D721Med (cell line): ENCODE measurements at regions not wholly inside any gene's neighbourhood (a gene's known extent, or its start where the extent isn't known, plus 50 kb on each side); places are given as distances from the start of the nearest gene placed in this dataset.
"Not testable (repeated sequence)": the region's sequence is repeated elsewhere in the genome, so short reads cannot be mapped to it uniquely, and the experiment has no call there.

Source experiments
- DNase-seq: peaks from one replicate; pipeline ENCODE4 v3.0.0; 2011; ENCODE audit warnings: low spot score; ENCODE audit not compliant: insufficient read length
- FAIRE-seq: peaks from 2 replicates; lab custom pipeline; 2011; peaks lifted over from hg19 to GRCh38; lab: Jason Lieb, UNC
- TF ChIP-seq, protein P1 (sequence below): IDR thresholded peaks from 2 replicates; pipeline ENCODE4 v1.5.1; 2012; ENCODE audit warnings: mild to moderate bottlenecking, control low read depth; ENCODE audit not compliant: insufficient read depth; ENCODE audit errors: missing control alignments

DNA sequence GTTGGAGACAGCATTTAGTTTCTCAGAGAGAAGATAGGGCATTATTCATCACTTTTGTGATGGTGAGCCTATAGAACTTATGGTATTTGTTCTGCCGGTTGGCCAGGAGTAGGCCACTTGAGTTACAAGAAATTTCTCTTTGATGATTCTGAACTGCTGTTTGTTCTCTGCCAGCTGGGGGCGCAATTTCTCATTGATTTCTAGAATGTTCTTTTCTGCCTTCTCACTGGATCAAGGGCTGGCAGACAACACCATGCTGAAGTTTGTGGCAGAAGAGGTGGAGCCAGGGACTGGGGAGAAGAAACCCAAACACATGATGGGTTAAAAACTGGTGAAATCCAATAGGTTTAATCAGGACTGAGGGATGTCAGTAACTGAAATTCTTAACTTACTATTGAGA is 360.6 kb downstream of the FAM72C start:
- DNase-seq (no peak), FAIRE-seq (no peak)
- TF ChIP-seq, protein P1, sequence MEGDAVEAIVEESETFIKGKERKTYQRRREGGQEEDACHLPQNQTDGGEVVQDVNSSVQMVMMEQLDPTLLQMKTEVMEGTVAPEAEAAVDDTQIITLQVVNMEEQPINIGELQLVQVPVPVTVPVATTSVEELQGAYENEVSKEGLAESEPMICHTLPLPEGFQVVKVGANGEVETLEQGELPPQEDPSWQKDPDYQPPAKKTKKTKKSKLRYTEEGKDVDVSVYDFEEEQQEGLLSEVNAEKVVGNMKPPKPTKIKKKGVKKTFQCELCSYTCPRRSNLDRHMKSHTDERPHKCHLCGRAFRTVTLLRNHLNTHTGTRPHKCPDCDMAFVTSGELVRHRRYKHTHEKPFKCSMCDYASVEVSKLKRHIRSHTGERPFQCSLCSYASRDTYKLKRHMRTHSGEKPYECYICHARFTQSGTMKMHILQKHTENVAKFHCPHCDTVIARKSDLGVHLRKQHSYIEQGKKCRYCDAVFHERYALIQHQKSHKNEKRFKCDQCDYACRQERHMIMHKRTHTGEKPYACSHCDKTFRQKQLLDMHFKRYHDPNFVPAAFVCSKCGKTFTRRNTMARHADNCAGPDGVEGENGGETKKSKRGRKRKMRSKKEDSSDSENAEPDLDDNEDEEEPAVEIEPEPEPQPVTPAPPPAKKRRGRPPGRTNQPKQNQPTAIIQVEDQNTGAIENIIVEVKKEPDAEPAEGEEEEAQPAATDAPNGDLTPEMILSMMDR, result no peak

DNA sequence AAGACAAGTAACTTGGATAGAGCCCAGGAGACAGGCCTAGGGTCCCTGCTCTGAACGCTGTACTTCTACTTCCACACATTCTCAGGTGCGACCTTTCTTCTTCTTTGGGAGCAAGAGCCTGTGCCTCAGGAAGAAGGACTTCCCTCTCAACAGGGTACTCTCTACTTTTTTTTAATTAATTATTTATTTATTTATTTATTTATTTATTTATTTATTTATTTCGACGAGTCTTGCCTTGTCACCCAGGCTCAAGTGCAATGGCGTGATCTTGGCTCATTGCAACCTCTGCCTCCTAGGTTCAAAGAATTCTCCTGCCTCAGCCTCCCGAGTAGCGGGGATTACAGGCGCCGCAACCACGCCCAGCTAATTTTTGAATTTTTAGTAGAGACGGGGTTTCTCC is 361.6 kb downstream of the FAM72C start:
- TF ChIP-seq, protein P1, result no peak
- DNase-seq (no peak), FAIRE-seq (no peak)

DNA sequence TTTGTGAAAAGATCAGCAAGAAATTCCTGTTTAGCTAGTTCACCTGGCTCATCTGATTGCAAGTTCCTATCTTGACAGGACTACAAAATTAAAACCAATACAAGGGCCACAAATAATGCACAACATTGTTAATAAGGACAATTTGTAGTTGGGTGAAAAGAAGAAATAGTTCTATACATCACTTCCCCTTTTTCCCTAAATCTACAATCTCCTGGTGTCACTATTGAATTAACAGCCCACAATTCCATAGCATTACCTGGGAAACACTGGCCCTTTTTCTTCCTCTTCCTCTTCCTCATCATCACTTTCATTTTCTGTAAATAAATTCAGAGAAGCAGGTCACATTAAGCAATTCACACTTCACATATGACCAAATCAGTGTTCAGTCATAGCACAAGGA is 366.9 kb downstream of the FAM72C start:
- DNase-seq (no peak), FAIRE-seq (no peak)
- TF ChIP-seq, protein P1, result no peak

DNA sequence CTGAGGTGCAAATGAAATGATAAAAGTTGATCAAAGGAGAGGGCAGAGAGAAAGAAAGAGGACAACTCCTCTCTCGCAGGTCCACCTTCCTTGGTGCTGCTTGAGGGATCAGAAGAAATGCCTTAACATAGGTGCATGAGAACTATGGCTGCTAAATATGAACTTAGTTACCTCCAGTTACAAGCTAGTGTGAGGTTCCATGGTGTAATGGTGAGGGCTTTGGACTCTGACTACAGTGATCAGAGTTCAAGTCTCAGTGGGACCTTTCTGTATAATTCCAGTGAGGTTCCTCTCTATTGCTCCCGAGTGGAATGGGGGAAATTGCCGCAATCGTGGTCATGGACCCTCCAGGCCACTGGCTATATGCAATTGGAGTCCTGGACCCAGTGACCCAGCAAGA is 387.3 kb downstream of the FAM72C start:
- TF ChIP-seq, protein P1, result no peak
- no peak for FAIRE-seq
- DNase-seq, result no peak

DNA sequence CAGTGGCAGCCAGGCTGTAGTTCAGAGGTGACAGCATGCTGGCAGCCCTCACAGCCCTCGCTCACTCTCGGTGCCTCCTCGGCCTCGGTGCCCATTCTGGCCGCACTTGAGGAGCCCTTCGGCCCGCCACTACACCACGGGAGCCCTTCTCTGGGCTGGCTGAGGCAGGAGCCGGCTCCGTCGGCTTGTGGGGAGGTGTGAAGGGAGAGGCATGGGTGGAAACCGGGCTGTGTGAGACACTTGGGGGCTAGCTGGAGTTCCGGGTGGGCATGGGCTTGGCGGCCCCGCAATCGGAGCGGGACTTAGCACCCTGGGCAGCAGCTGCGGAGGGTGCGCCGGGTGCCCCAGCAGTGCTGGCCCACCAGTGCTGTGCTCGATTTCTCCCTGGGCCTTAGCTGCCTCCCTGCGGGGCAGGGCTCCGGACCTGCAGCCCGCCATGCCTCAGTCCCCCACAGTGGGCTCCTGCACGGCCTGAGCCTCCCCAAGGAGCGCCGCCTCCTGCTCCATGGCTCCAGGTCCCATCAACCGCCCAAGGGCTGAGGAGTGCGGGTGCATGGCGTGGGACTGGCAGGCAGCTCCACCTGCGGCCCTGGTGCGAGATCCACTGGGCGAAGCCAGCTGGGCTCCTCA is 396.8 kb downstream of the FAM72C start:
- TF ChIP-seq, protein P1, result no peak
- DNase-seq (no peak), FAIRE-seq (no peak)

DNA sequence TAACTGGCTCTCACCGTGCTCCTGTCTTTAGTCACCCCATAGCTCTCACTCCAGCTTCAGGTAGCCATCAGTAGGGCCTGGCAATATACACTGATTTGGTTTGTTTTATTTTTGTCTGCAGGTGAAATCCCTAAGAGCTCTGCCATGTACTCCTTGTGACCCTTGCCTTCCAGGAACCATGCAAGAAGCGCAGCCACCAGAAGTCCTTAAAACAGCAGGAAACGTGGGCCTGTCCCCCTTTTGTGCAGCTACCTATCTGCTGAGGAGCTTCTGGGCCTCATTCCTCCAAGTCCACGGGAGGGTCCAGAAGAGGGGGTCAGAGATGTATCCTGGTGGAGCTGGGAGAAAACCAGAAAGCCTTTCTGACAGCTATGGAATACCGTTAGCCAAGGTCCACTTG is 399.1 kb downstream of the FAM72C start:
- not testable (repeated sequence) for DNase-seq, FAIRE-seq

DNA sequence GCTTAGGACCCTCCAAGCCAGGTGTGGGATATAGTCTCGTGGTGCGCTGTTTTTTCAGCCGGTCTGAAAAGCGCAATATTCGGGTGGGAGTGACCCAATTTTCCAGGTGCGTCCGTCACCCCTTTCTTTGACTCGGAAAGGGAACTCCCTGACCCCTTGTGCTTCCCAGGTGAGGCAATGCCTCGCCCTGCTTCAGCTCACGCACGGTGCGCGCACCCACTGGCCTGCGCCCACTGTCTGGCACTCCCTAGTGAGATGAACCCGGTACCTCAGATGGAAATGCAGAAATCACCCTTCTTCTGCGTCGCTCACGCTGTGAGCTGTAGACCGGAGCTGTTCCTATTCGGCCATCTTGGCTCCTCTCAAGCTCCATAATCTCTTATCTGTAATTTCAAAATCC is 408.0 kb downstream of the FAM72C start:
- not testable (repeated sequence) for FAIRE-seq, DNase-seq

DNA sequence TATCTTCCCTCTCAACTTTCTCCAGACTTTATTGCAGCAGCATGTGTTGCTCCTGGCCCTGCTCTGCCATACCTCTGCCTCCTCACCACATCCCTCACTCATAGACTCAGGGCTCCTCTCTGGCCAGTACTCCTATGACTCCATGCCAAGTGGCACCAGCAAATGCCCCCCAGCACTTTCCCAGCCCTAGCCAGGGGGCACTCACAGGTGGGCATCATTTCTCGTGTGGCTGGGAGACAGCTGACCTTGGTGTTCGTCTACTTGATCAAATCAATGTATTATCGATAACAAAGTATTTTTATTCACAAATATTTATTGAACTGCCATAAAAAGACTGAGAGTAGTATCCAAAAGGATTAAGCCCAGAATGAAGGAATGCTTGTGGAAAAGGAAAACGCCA is 418.2 kb downstream of the FAM72C start:
- no peak for DNase-seq
- TF ChIP-seq, protein P1, result no peak
- no peak for FAIRE-seq

DNA sequence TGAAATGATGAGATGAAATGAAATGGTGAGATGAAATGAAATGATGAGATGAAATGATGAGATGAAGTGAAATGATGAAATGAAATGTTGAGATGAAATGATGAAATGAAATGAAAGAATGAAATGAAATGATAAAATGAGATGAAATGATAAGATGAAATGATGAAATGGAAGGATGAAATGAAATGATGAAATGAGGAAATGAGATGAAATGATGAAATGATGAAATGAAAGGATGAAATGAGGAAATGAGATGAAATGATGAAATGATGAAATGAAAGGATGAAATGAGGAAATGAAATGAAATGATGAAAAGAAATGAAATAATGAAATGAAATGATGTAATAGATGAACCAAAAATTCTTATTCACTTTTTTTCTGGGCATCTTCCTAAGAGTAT is 467.1 kb downstream of the FAM72C start:
- not testable (repeated sequence) for DNase-seq, FAIRE-seq

DNA sequence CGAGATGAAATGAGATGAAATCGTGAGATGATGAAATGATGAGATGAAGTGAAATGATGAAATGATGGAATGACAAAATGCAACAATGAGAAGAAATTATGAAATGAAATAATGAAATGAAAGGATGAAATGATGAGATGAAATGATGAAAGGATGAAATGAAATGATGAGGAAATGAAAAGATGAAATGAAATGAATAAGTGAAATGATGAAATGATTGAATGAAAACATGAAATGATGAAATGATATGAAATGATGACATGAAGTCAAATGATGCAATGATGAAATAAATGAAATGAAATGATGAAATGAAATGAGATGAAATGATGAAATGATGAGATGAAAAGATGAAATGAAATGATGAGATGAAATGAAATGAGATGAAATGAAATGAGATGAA is 467.7 kb downstream of the FAM72C start:
- FAIRE-seq, DNase-seq: not testable (repeated sequence)

DNA sequence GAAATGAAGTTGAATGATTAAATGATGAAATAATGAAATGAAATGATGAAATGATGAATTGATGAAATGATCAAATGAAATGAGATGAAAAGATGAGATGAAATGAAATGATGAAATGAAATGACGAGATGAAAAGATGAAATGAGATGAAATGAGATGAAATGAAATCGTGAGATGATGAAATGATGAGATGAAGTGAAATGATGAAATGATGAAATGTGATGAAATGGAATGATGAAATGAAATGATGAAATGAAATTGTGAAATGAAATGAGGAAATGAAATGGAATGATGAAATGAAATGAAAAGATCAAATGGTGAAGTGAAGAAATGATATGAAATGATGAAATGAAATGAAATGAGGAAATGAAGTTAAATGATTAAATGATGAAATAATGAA is 468.7 kb downstream of the FAM72C start:
- FAIRE-seq, result not testable (repeated sequence)

DNA sequence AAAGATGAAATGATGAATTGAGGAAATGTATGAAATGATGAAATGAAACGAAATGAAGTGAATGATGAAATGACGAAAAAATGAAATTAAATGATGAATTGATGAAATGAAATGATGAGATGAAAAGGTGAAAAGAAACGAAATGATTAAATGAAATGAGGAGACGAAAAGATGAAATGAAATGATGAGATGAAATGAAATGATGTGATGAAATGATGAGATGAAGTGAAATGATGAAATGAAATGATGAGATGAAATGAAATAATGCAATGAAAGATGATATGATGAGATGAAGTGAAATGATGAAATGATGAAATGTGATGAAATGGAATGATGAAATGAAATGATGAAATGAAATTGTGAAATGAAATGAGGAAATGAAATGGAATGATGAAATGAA is 469.7 kb downstream of the FAM72C start:
- FAIRE-seq, DNase-seq: not testable (repeated sequence)

More for the DNA sequence above, 468.7 kb downstream of the FAM72C start:
- DNase-seq, result not testable (repeated sequence)

DNA sequence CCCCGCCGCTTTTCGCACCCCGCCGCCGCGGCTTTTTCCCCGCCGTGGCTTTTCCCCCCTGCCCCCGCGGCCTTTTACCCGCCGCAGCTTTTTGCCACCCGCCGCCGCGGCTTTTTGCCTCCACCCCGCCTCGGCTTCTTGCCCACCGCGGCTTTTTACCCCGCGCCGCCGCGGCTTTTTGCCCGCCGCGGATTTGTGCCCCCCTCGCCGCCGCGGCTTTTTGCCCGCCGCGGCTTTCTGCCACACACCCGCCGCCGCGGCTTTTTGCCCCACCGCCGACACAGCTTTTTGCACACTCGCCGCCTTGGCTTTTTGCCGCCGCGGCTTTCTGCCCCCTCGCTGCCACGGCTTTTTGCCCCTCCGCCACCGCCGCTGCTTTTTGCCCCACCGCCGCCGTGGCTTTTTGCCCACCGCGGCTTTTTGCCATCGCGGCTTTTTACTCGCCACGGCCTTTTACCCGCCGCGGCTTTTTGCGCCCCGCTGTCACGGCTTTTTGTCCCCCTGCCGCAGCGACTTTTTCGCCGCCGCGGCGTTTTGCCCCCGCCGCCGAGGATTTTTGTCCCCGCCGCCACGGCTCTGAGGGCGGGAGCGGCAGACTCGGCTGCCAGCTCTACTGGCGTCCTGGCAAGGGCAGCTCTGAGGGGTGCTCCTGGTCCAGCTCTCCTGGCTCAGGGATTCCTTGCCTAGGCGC is 473.6 kb downstream of the FAM72C start:
- DNase-seq, FAIRE-seq: not testable (repeated sequence)
